NCI-H2029 (cell line): ENCODE measurements at regions not wholly inside any gene's neighbourhood (a gene's known extent, or its start where the extent isn't known, plus 50 kb on each side); places are given as distances from the start of the nearest gene placed in this dataset.

Source experiments
- DNase-seq: peaks from one replicate; lab custom pipeline; 2025; lab: John Stamatoyannopoulos, UW

DNA sequence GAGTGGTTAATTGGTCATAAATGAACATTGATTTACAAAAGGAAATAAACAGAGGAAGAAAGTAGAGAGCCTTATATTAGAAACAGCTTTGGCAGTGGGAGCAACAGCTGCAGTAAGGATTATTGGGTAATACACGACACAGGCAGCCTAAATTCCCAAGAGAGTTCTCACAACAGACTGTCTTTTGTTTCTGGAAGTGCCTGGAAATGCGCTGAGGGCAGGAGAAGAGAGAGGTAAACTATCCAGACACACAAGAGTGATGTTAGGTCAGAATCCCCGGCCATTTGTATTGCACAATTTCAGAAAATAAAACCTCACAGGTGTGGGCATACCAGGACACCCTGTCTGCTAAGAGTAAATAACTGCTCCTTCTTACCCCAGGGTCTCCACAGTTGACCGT lies 450.4 kb upstream of the CTNND2 start:
- no peak for DNase-seq

DNA sequence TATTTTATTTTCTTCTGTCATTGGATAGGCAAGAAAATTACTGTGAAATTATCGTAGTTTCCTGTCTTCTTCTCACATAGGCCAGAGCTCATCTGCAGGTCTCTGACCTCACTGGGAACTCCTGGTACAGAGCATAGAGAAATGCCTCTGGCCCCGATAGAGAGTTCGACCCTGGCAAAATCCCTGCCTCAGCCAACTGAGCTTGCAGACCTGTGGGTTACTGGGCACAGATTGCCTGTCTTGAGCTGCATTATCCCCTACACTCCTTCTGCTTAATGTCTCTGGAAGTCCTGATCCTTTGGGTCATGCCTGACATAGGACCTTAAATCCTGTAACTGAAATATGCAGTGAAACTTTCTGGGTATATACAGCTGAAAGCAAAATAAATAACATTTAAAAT lies 439.3 kb upstream of the CTNND2 start:
- no peak for DNase-seq

DNA sequence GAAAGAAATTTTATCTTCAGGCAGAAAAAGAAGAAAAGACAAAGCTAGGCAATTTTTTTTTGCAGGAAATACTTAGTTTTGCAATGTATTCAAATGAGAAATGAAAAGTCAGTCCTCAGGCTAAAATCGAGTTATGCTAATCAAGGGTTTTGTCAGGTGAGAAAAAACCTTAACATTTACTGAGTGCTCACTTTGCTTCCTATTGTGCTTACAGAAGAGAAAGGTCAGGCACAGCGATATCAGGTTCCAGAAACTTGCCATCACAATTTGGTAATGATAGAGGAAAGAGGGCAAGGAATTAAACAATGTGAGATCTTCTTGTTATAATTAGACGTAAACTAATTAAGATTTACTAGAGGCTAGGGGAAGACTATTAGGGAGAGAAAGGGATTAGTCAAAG lies 431.7 kb upstream of the CTNND2 start:
- no peak for DNase-seq

DNA sequence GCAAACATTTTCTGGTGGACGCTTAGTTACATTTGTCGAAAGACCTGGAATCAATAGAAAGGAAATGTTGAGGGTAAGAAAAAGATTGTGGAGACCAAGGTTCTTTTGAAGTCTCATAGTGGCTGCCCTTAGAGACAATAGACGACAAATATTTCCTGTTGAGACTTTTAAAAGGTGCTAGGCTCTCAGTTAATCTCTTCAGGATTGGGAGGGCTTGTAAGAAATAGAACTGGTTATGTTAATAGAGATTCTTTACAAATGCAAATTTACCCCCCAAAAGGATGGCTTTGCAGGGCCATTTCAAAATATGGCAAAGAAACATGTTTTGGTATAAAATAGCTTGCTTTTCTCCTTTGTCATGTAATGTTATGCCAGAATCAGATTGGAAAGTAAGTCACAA lies 428.2 kb upstream of the CTNND2 start:
- no peak for DNase-seq

DNA sequence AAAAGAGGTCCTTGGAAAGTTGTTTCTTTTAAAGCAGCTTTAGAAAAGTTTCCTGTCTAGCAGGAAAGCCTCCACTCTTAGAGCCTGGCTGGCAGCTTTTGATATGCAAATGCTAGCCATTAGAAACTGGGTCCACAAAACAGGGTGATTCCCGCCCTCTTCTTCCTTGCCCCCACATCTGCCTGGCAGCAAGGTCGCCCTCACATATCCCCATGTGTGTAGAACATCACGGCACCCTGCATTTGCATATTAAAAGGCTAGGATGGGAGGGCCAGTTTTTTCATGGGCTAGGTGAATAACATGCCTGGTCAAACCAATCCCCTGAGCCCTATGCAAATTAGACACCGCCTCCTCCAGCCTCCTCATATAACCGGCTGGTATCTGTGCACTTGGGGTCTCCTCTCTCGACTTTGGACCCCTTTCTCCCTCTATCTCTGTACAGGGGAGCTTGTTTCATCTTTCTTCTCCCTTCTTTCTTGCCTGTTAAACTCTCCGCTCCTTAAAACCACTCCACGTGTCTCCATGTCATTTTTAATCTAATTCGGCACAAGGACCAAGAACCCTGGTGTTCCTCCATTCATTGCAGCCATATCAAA lies 426.8 kb upstream of the CTNND2 start:
- DNase-seq: no peak

DNA sequence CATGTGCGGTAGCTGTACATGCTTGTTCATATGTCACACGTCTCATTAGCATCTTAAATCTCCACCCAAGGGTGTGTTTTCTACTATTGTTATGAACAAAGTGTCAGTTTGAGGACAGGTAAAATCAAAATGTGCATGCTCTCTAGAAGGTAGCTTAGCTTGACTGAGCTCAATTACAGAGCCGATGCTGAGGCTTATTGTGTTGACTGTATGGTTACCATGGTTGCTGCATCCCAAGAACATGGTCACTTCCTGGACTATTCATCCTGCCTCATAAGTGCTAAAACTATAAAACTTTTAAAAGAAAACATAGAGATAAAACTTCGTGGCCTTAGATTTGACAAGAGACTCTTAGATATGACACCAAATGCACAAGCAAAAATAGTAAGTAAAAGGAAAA lies 426.1 kb upstream of the CTNND2 start:
- DNase-seq: no peak

DNA sequence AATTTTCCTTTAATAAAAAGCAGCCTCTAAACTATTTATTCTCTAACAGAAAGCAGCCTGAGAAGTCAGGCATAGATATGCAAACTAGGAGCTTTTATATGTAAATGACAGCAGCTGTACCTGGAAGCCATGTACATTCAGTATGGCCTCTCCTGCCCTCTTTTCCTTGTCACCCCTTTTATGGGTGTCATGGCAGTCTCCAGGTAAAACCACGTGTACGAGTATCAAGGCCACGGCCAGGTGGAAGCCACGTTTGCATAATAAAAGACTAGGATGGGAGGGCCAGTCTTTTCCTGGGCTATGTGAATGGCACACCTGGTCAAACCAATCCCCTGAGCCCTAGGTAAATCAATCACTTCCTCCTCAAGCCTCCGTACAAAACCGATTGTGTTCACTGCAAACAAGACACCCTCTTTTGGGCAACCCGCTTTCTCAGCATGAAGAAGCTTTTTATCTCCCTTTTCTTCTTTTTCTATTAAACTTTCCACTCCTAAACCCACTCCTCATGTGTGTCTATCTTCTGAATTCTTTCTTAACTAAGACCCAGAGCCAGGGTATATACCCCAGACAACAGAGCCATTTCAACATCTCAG lies 419.5 kb upstream of the CTNND2 start:
- DNase-seq: no peak

DNA sequence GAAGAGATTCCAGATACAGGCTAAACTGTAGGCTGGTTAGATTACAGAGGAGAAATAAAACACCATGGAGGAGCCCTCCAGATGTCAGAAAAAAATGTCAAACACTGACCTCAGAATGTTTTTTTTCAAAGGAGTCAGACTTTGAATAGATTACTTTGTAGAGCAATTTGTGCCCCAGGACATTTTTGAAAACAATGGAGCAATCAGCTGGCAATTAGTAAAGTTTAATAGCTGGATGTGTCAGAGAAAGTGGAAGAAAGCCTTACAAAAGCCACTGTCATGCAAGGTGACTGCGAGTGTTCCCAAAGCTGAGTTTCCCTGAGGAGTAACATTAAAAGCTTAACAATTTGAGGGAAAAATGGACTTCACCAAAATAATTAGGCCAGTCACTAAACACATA lies 417.8 kb upstream of the CTNND2 start:
- no peak for DNase-seq

DNA sequence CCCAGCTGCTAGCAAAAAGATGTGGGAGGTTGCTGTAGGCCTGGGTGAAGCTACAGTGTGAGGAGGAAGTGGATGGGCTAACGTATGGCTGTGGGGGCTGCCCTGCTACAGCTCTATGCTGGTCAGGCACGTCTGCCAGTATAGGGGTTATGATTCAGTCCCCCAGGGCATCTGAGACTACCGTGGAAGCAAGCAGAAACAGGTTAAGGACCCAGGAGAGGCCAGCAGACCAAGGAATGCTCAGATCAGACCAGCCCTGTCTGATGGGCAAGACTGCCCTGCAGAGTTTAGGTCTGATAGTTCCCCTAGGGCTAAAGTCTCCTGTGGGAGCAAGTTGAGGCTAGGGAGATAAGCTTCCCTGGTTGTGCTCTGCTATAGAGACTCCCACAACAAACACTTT lies 416.1 kb upstream of the CTNND2 start:
- no peak for DNase-seq

DNA sequence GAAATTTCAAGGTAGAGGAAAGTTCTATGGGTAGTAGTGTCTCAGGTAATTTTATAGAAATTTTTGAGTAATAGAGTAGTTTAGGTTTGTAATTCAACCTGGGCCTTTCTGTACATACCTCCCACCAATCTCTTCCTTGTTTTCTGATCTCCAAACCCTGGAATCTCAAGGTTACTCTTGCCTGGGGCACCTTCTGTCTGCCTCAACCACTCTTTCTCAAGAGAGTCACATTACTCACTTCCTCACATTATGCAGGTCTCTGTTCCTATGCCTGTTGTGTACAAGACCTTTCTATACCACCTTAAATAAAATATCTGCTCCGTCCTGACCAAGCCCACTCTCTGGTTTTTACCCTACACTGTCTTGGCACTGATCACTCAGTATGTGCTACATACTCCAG lies 412.6 kb upstream of the CTNND2 start:
- DNase-seq: no peak

DNA sequence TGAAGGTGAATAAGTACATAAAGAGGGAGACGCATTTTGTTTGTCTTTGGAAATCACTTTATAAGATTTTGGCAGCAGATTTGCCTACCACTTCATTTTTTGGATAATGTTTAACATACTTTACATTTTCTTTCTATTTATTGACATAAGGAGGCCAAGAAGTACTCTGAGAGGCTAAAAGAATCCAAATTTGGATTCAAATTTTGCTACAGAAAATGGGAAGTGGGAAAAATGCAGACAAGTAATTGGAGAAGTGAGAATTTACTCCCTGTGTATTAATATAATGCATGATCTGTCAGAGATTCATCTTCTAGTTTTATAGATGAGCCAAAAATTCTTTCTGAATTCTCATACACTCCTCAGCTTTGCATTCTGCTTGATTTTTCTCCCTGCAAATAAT lies 411.2 kb upstream of the CTNND2 start:
- DNase-seq: no peak

DNA sequence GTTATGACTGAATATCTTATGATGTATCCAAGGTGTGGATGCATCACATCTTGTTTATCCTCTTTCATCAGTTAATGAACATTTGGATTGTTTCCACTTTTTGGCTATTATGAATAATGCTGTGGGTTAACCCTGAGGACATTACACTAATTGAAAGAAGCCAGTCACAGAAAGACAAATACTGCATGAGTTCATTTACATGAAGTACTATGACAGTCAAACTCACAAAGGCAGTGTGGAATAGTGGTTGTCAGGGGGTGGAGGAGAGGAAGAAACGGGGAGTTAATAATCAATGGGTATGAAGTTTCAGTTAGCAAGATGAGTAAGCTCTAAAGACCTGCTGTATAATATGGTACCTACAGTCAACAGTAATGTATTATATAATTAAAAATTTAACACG lies 409.4 kb upstream of the CTNND2 start:
- no peak for DNase-seq

DNA sequence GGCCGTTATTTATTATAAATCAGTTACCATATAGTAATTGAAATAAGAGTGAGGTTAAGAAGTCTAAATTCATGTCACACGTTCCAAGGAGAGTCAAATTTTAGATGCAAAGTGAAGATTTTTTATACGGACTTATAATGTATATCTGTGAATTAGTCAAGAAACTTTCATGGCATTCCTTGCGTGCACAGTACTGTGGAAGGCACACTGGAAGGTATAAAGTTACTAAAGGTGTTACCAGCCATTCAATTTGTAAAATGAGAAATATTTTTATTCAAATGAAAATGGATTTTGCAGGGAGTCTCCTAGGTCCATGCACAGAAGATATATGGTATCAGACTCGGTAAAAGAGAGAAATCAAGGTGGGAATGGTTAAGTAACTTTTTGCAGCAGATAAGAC lies 408.1 kb upstream of the CTNND2 start:
- no peak for DNase-seq

DNA sequence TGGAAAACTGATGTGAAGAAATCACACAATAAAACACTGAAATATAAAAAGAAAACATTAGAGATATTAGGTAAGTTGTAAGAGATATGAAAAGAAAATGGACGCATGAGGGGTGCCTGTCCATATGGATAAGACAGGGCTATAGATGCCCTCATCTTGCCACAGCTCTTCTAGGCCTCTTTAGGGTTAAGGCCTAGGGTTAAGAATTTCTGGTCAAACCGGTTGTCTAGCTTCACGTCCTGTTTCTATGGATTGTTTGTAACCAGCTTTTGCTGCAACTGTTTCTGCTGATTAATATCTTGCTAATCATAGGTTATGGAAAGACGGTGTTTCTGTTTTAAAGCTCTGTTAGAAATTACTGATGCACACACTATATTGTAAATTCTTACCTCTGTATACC lies 389.9 kb upstream of the CTNND2 start:
- DNase-seq: no peak

DNA sequence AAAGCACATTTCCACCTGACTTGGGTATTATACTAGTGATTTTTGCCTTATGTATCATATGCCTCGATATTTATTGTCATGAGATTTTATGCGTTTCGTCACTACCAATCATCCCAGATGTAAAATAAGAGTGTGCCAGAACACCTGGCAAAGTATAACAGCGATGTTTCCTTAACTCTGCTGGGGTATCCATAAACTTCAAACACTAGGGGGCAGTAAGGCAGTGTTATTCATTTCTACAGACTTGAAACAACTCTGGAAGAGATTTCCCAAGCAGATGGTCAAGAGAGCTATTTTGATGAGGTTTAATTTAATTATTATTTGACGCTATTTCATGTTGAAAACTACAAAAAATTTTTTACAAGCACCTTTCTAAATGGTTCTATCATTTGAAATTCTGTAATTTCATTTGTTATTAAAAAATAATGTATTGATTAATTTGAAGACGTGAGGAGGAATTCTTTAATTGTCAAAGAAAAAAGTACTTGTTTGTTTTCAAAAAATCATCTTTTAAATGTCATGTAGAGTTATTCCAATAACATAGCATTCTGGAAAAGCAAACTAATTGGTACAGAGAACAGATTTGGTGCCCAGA lies 388.5 kb upstream of the CTNND2 start:
- DNase-seq: no peak

DNA sequence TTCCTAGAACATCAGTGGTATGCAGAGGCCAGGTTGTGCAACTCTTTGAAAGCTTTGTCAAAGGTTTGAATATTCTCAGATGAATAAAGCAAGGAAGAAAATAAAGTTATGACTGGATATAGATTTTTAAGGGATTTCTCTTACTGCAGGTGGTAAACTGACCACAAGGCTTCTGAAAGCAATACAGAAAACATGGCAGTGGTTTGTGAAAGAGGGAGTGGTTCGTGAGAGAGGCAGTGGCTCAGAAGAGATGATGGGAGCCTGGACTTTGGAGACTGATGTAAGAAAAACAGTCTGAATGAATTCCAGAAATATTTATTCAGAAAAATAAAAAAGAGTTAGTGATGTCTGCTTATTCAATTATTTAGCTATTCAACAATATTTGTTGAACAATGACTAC lies 380.4 kb upstream of the CTNND2 start:
- no peak for DNase-seq

DNA sequence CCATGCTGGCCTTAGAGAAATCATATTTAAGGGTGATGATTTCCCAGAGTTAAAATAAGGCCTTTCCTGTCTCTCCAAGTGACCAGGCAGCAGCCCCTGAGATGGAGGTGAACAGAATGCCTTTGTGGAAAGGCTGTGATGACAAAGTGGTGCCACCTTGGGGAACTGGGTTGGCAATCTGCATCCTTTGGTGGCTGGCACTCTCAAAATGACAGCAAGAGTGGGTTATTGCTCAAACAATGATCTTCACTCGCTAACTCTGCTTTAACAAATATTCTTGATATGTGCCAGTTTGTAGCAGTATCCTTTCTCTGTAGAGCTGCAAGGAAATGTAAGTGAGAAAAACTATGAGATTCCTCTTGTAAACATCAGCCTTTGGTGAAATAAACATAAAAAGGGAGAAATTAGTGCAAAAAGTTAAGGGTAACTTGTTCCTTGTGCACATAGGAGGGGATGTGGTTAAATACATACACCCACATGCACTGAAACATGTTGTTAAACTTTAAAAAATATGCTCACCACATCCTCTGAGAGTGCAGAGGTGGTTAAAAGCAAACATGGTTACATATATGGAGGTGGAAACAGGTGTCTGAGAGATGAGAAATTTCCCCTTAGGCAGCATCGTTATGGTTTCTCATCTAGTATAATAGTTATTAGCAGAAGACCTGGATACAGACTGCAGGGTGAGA lies 373.4 kb upstream of the CTNND2 start:
- DNase-seq: no peak

DNA sequence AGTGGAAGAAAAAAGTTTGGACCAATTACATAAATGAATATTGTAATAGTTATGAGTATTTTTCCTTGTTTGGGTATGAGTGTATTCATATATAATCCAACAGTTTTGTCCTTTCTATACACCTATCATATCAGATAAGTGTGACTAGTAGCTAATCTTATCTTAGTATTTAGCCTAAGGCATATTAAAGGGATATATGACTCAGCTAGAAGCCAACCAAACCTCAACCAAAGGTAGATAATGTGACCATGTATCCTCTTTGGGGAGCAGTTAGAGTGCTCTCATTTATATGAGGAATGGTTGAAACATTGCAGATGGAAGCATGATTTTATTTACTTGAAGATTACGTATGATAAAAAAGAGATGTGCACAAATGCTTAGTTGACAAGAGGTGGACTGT lies 370.0 kb upstream of the CTNND2 start:
- DNase-seq: no peak

DNA sequence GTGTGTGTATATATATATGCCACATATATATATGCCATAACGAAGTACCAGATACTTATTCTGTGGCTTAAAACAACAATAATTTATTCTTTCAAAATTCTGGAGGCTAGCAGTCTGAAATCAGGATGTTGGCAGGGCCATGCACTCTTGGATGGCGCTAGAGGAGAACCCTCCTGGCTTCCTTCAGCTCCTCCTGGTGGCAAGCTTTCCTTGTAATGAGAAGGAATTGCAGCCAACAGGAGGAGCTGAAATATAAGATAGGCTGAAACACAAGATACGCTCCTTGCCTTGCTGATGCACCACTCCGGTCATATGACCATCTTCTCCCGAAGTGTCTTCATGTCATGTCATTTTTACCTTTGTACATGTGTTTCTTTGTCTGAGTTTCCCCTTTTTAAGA lies 368.1 kb upstream of the CTNND2 start:
- no peak for DNase-seq

DNA sequence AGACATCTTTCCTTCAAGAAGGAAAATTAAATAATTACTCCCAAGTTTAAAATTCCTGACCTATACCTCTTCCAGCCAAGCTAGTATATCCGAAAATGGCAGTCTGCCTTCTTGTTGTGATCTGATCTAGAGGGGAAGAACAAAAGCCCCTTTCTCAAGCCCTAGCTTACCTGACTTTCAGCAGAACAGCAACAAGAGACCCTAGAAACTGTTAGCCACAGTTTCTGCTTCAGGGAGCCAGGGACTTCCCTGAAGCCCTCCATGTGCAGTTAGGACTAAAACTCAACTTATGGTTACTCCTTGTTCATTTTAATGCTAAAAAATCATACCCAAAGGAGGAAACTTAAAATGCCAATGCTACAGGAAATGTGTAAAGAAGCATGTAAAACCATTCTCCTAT lies 366.7 kb upstream of the CTNND2 start:
- DNase-seq: no peak

DNA sequence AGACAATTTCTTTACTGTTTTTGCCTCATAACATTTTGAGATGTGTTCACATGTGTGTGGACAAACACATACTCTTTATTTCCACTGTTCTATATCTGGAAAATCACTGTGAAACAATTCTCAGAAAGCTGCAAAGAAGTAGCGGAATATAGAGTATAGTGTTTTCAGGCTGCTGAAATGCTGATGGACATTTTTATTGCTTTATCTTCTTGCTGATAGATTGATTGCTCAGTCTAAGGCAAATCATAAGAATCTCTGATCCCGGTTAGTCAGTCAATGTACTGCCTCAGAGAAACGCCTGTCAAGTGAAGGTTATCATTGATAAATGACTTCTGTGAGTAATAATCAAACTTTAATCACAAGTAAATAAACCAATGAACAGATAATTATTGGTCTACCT lies 364.9 kb upstream of the CTNND2 start:
- DNase-seq: no peak

DNA sequence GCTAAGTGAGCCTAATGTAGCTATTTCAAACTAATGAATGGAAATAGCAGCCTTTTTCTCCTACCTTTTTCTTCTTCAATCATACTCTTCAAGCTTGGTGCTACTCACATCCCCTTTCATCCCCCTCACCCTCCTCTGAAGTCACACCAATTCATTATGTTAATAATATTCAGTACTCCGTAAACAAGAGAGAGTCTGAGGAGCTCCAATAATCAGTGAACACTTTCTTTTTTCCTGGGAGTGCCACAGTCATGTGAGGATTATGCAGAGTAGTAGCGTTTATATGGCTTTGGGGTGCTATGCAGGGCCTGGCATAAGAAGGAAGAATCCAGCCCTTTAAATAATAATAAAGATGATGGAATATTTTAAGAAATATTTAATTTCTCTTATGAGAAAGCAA lies 354.3 kb upstream of the CTNND2 start:
- DNase-seq: no peak

DNA sequence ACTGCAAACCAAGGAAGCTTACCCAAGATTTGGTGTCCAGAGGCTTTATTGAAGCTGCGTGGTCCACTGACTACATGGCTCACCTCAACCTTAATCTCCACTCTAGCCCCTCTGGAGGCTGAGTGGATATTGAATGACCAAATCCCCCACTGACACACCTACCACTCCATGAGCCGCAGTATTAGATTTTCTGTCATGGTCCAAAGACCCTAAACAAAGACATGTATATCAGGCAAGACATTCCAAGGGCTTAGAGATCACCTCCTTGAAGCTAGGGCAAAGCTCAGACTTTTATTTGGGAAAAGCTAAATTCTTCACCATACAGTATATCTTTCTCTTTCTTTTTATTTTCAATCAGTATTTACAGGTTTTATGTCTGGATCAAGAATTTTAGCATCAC lies 346.2 kb upstream of the CTNND2 start:
- no peak for DNase-seq

DNA sequence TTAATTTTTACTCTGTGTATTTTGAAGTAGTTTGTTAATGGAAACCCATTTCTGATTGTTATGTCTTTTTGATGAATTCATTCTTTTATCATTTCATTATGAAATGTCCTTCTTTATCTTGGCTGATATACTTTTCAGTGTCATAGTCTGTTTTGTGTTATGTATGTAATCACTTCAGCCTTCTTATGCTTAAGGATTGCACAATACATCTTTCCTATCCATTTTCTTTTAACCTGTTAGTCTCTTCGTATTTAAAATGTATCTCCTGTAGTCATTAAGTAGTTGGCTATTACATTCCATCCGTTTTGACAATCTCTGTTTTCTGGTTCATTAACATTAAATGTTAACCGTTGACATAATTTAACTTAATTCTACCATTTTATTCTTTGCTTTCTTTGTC lies 344.6 kb upstream of the CTNND2 start:
- DNase-seq: no peak
